Body of pancreas (tissue), 4 donors: ENCODE measurements at regions not wholly inside any gene's neighbourhood (a gene's known extent, or its start where the extent isn't known, plus 50 kb on each side); places are given as distances from the start of the nearest gene placed in this dataset.

ENCODE experiments used
- POLR2A ChIP-seq, 3 donors: fragments of 450-650 bp; IDR thresholded peaks; one replicate each; pipeline ENCODE4 v1.6.1; 2016; ENCODE audit warnings: antibody characterized with exemption in 3 of 3, mild to moderate bottlenecking in 2 of 3
- TF ChIP-seq, protein P1 (sequence below), 7 experiments: fragments of 450-650 bp in 4 of 7; fragments of 200-600 bp in 3 of 7; sonication (generic) in 3 of 7; IDR thresholded peaks; one replicate each; pipeline ENCODE4 v1.5.1; 2016 to 2019; ENCODE audit warnings: antibody characterized with exemption in 7 of 7

DNA sequence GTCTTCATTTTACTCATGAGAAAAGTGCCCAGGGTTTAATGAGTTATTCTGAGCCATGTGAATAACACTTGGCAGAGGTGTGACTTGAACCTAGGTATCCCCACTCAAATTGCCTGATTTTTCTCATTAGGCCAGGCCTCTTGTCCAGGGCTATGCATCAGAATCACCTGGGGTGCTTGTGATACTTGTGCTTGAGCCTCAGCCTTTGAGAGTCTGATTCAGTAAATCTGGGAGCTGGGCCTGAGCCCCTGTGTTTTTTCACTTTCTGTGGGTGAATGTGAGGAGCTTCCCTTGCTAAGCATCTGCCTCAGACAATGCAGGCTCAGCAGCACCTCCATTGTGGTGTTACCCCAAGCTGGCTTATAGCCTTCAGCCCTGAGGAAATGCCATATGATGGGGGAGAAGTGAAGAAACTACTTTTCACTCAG lies 127.1 kb downstream of the S1PR1 start:
- TF ChIP-seq, protein P1, sequence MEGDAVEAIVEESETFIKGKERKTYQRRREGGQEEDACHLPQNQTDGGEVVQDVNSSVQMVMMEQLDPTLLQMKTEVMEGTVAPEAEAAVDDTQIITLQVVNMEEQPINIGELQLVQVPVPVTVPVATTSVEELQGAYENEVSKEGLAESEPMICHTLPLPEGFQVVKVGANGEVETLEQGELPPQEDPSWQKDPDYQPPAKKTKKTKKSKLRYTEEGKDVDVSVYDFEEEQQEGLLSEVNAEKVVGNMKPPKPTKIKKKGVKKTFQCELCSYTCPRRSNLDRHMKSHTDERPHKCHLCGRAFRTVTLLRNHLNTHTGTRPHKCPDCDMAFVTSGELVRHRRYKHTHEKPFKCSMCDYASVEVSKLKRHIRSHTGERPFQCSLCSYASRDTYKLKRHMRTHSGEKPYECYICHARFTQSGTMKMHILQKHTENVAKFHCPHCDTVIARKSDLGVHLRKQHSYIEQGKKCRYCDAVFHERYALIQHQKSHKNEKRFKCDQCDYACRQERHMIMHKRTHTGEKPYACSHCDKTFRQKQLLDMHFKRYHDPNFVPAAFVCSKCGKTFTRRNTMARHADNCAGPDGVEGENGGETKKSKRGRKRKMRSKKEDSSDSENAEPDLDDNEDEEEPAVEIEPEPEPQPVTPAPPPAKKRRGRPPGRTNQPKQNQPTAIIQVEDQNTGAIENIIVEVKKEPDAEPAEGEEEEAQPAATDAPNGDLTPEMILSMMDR (IDR thresholded peaks at IDR 0.05), result no peak
- TF ChIP-seq POLR2A (IDR thresholded peaks at IDR 0.05), result no peak
